Endothelial cell of umbilical vein (primary cell): ENCODE measurements at regions not wholly inside any gene's neighbourhood (a gene's known extent, or its start where the extent isn't known, plus 50 kb on each side); places are given as distances from the start of the nearest gene placed in this dataset.

ENCODE experiments used
- BruUV-seq: library from RNA; stranded (reverse); fragments of 400-500 nt; replicated peaks from 2 replicates; lab custom pipeline; 2021; lab: Mats Ljungman, UMichigan
- CTCF ChIA-PET: fragments of 300-600, 350-600 bp; sonication (Branson Sonifier 250); formaldehyde crosslinking; loops from one replicate; lab custom pipeline; 2021; ENCODE audit warnings: antibody characterized with exemption, inconsistent platforms; lab: Charles Lee
- POLR2A ChIA-PET: fragments of 300-600, 350-600 bp; sonication (Branson Sonifier 250); formaldehyde crosslinking; loops from one replicate; lab custom pipeline; 2021; ENCODE audit warnings: antibody characterized with exemption, inconsistent platforms; lab: Charles Lee
- DNase-seq: peaks from one replicate; pipeline ENCODE4 v3.0.0-alpha.2; 2011; ENCODE audit warnings: low read depth, low spot score
- FAIRE-seq: peaks from 2 replicates; lab custom pipeline; 2011; peaks lifted over from hg19 to GRCh38; lab: Jason Lieb, UNC
- H2AFZ ChIP-seq: 2 replicates; pipeline ENCODE4 v1.6.0; 2012; ENCODE audit warnings: low read depth, low read length, control low read depth, inconsistent platforms
- H3K27ac ChIP-seq: 2 replicates; pipeline ENCODE4 v1.5.1; 2011; ENCODE audit warnings: low read depth, mild to moderate bottlenecking, control low read depth, low read length, moderate library complexity; ENCODE audit not compliant: insufficient read depth
- H3K27me3 ChIP-seq, 2 experiments: 2 replicates each; pipeline versions ENCODE4 v1.6.0 to v1.6.1; 2011; ENCODE audit warnings: low read length in 2 of 2, mixed read lengths in 1 of 2; ENCODE audit not compliant: control insufficient read depth in 2 of 2, insufficient read depth in 2 of 2
- H3K36me3 ChIP-seq, 2 experiments: 2 replicates in 1 of 2; 3 replicates in 1 of 2; pipeline ENCODE4 v1.5.1; 2011; ENCODE audit warnings: low read length in 2 of 2, mild to moderate bottlenecking in 1 of 2, moderate library complexity in 1 of 2; ENCODE audit not compliant: control insufficient read depth in 2 of 2, insufficient read depth in 2 of 2; ENCODE audit errors: extremely low read depth in 1 of 2
- H3K4me1 ChIP-seq: 3 replicates; pipeline ENCODE4 v1.5.1; 2011; ENCODE audit warnings: mild to moderate bottlenecking, low read length; ENCODE audit not compliant: control insufficient read depth, insufficient read depth; ENCODE audit errors: extremely low read depth
- H3K4me2 ChIP-seq: 2 replicates; pipeline ENCODE4 v1.6.1; 2011; ENCODE audit warnings: low read length, control low read depth, mixed read lengths; ENCODE audit not compliant: insufficient read depth
- H3K4me3 ChIP-seq, 3 experiments: fragments of 200-600 bp in 1 of 3; sonication (generic), shearing (Covaris generic) in 1 of 3; replicated peaks in 1 of 3; 2 replicates each; pipeline ENCODE4 v1.5.1; 2011 to 2016; ENCODE audit warnings: control low read depth in 3 of 3, low read length in 3 of 3, mild to moderate bottlenecking in 2 of 3, inconsistent platforms in 1 of 3, low read depth in 1 of 3, moderate library complexity in 1 of 3; ENCODE audit not compliant: insufficient read depth in 1 of 3
- H3K79me2 ChIP-seq: 2 replicates; pipeline ENCODE4 v1.6.0; 2012; ENCODE audit warnings: low read length, inconsistent platforms; ENCODE audit not compliant: control insufficient read depth, insufficient read depth
- H3K9ac ChIP-seq: replicated peaks from 2 replicates; pipeline ENCODE3; 2011; ENCODE audit warnings: low read length, control low read depth; ENCODE audit not compliant: insufficient read depth; ENCODE audit errors: extremely low read depth
- H3K9me1 ChIP-seq: replicated peaks from 3 replicates; pipeline ENCODE4 v1.6.0; 2011; ENCODE audit warnings: mild to moderate bottlenecking, low read length; ENCODE audit not compliant: control insufficient read depth, insufficient read depth; ENCODE audit errors: extremely low read depth
- H3K9me3 ChIP-seq: replicated peaks from 2 replicates; pipeline ENCODE4 v1.5.1; 2012; ENCODE audit warnings: low read length, inconsistent platforms; ENCODE audit not compliant: control insufficient read depth, insufficient read depth
- H4K20me1 ChIP-seq: replicated peaks from 2 replicates; pipeline ENCODE3; 2011; ENCODE audit warnings: mild to moderate bottlenecking, low read length; ENCODE audit not compliant: control insufficient read depth, insufficient read depth; ENCODE audit errors: extremely low read depth
- CTCF ChIP-seq, 2 donors: IDR thresholded peaks; 1 replicate in 1 of 2; 2 replicates in 1 of 2; pipeline ENCODE4 v1.5.1; 2011; ENCODE audit warnings: low read length in 2 of 2, mild to moderate bottlenecking in 2 of 2, moderate library complexity in 2 of 2, control low read depth in 1 of 2, inconsistent platforms in 1 of 2, low read depth in 1 of 2; ENCODE audit not compliant: insufficient read depth in 1 of 2; ENCODE audit errors: extremely low read depth in 1 of 2
- EZH2 ChIP-seq: IDR thresholded peaks from 2 replicates; pipeline ENCODE4 v1.6.1; 2012; ENCODE audit warnings: borderline replicate concordance, low read depth, mild to moderate bottlenecking, moderate library complexity, low read length, inconsistent platforms; ENCODE audit not compliant: severe bottlenecking
- FOS ChIP-seq: IDR thresholded peaks from 2 replicates; pipeline ENCODE4 v1.6.1; 2011; ENCODE audit warnings: mild to moderate bottlenecking, low read length, moderate library complexity, borderline replicate concordance; ENCODE audit not compliant: insufficient read depth
- GATA2 ChIP-seq: IDR thresholded peaks from 2 replicates; pipeline ENCODE4 v1.7.0; 2011; ENCODE audit warnings: low read depth, mild to moderate bottlenecking, moderate library complexity, mixed read lengths, low read length; ENCODE audit not compliant: insufficient read length, insufficient read depth
- JUN ChIP-seq: IDR thresholded peaks from 2 replicates; pipeline ENCODE4 v1.6.1; 2011; ENCODE audit warnings: borderline replicate concordance, low read depth; ENCODE audit not compliant: insufficient read length, insufficient read depth
- MAX ChIP-seq: IDR thresholded peaks from 2 replicates; pipeline ENCODE4 v1.6.1; 2011; ENCODE audit not compliant: insufficient read depth, insufficient read length
- MYC ChIP-seq: IDR thresholded peaks from one replicate; pipeline ENCODE4 v1.6.1; 2011; ENCODE audit warnings: mild to moderate bottlenecking, low read depth, low read length
- dilution Hi-C: fragments of 300-500 bp; cut with MboI; formaldehyde crosslinking; loops from one replicate; pipeline ENCODE4 v1.15.0; 2019; ENCODE audit warnings: low sequenced_read_pairs; ENCODE audit not compliant: extremely low pct_ligation_motif_present
- intact Hi-C: fragments of 100-400 bp; cut with micrococcal nuclease; formaldehyde crosslinking; loops from one replicate; pipeline ENCODE4 v1.10.0; 2022

DNA sequence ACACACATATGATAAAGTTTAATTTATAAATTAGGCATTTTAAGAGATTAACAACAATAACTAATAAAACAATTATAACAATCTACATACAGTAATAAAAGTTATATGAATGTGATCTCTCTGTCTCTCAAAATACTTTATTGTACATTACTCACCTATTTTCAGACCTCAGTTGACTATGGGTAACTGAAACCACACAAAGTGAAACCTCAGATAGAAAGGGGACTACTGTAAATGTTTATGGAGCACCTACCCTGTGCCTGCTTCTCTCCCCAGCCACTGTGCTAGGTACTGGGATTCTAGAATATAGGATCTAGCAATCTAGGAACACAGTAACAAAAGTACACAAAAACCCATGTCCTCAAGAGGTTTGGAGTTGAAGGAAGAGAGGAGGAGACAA lies 63.4 kb upstream of the BTN3A2 start:
- Histone ChIP-seq H3K79me2 (no peaks in the 10 kb centered on the region), H3K4me1 (peaks cover 2% of the 10 kb centered on the region), H3K27ac (no peak overlapping the region), H3K27me3 (peaks cover 14 to 26% of the 10 kb centered on the region in 2 experiments), H3K4me2 (no peak overlapping the region), H2AFZ (no peak overlapping the region), H4K20me1 (no peaks in the 10 kb centered on the region), H3K4me3 (no peak overlapping the region), H3K36me3 (no peaks in the 10 kb centered on the region), H3K9ac (no peak overlapping the region), H3K9me1 (no peaks in the 10 kb centered on the region), H3K9me3 (no peaks in the 10 kb centered on the region)
- POLR2A ChIA-PET: no interaction called here
- TF ChIP-seq EZH2: no peak
- no peak for TF ChIP-seq MAX
- TF ChIP-seq FOS: no peak
- no peak for TF ChIP-seq CTCF (IDR thresholded peaks at IDR 0.05; ENCODE audit: extremely low read depth in 1 of 2, insufficient read depth in 1 of 2, low read depth in 1 of 2, low read length in 2 of 2)
- no peak for TF ChIP-seq MYC
- TF ChIP-seq JUN: no peak
- no peak for TF ChIP-seq GATA2
- no TSS peak for BruUV-seq
- dilution Hi-C loops (no loop called here), intact Hi-C loops (no loop called here)
- CTCF ChIA-PET: no interaction called here
- no peak for DNase-seq
- FAIRE-seq: no peak
